ENCODE measurements at regions not wholly inside any gene's neighbourhood (a gene's known extent, or its start where the extent isn't known, plus 50 kb on each side); places are given as distances from the start of the nearest gene placed in this dataset.

GRCh38 chr6:137734005-137734874, 132.8 kb upstream of the TNFAIP3 start:
- DNase-seq (ENCODE audit: low spot score) = no peak

GRCh38 chr6:137734875-137735182, 132.2 kb upstream of the TNFAIP3 start:
- no peak for DNase-seq (ENCODE audit: low spot score)

DNA sequence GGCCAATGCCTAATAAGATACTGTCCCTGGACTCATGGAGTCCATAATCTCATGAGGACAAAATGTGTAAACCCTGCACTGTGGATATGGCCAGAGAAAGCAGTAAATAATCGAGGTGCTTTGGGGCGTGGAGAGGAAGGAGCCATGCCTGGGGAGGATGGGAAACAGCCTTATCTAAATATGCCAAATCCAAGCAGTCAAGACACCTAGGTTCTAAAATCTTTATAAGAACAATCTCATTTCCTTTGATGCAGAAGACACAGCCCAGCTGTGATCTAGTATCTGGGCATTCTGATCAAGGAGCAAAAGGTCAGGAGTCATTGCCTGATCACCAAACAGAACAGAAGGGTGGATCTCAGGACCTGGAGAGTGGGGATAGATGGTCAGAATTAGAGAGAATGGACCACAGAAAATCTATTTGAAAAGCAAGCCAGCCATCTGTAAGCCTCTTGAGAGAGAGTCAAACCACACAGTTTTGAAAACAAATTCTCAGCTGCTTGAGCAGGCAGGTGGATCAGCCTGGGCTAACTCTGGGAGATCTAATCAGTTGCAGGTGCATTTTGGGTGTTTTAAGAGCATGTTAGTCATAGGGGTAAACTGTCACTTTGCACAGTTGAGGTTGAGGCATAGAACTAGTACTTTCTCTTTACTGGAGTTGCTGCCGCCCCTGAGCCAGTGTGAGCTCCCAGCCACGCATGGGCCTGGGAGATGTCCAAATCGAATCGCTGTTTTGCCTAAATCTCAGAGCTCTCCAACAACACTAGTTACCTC, 130.8 kb upstream of the TNFAIP3 start:
- DNase-seq (ENCODE audit: low spot score) = no peak

- no peak for DNase-seq (ENCODE audit: low spot score)
Observed at GRCh38 chr6:137736911-137737310, 130.1 kb upstream of the TNFAIP3 start.

DNA sequence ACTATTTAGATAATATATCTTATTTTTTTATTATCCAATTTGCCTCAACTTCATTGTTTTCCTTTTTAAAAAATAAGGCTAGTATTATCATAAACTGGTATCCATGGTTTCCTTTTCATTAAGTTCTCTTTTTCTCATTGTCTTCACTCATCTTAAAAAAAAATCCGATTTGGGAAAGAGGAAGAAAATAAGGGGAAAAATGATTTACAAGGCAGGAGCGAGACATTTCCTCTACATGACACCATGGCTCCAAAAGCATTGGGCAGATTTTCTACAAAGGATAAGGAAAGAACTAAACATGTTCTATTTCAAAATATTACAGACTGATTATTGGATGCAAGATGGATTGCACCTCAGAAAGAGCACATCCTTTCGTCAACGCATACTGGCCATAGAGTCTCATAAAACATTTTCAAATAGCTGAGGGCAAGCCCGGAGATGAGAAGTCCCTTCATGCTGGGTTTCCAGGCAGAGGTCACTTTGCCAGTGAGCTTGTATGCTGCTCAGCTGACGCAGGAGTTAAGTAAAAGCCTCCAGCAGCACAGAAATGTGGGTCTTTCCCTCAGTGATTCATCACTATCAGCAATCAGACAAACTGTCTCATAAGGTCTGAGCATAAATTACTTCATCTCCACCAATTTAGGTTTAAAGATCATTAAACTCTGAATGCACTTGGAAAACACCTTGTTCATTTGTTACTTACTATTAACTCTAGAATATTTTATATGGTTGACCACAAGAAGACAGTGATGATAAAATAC, 129.0 kb upstream of the TNFAIP3 start:
- DNase-seq (ENCODE audit: low spot score) = no peak

DNA sequence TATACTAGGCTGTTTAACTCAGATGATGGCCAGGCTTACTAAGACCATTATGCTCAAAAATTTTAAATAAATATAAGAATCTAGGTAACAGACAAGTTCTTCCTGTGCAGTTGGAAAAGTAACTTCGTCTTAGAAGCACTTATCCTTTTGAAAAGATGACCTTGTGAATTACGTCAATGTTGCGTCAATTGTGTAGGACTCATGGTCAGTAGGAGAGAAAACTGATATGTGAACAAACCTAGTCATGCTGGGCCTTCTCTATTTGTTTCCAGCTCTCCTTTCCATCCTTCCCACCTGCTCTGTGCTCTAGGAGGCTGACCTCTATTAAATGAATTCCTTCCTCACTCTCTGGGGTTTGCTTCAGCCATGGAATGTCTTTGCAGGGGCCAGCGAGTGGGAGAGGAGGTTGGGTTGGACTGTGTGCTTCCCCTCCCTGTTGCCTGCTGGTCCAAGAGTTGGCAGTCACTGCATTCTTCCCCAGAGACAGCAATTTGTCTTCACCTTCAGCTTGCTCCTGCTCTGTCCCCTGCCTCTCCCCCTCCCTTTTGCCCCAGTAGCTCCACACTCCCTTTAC, 128.0 kb upstream of the TNFAIP3 start:
- no peak for DNase-seq (ENCODE audit: low spot score)

GRCh38 chr6:137739544-137739943, 127.5 kb upstream of the TNFAIP3 start:
- DNase-seq (ENCODE audit: low spot score) = no peak

DNA sequence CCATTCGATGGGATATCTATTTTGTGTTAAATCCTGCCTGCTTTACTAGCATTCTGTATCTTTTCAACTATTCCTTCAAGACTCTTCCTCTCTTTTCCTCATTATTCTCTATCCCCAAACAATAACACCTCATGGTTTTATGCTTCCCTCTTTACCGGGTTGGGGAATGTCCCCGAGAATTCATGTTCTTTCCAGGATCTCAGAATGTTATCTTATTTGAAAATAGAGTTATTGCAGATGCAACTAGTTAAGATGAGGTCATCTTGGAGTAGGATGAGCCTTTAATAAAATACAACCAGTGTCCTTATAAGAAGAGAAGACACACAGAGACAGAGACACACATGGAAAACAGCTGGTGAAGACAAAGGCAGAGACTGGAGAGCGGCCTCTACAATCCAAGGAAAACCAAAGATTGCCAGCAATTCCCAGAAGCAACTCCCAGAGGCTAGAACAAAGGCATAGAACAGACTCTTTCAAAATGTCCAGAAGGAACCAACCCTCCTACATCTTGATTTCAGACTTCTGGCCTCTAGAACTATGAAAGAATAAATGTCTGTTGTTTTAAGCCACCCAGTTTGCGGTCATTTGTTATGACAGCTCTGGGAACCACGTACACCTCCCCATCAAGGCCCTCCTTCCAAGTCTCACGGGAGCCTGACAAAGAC, 126.8 kb upstream of the TNFAIP3 start:
- no peak for DNase-seq (ENCODE audit: low spot score)

DNA sequence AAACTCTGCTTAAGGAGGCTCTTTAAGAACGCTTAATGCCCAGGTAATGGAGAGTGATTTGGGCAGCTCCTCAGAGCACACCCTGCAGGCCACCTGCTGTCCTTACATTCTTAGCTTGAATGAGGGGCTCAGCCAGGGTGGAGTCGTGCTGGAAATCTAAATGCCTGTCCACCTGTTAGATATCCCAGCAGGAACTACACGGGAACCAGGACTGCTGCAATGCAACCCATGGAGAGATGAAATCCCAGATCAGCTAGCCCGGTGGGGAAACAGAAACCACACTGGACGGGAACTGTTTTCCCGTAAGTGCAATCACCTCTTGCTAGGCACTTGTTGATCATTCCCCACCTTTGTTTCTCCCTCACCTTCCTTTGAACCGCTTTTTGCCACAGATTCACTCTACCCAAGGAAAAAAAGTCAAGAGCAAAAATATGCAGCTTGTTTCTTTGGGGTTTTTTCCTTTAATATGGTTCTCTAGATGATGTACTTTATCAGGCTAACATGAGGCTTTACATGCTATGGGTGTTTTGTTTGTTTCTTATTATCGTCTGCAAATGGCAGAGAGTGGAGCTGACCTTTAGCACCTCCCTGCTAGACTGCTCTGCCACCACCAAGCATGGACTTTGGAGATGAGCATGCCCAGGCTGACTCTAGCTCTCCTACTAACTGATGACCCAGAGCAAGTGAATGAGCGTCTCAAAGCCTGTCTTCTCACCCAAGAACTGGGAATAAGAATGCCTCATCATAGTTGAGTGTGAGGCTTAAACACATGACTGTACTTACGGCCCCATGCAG, 125.9 kb upstream of the TNFAIP3 start:
- DNase-seq (ENCODE audit: low spot score) = no peak

GRCh38 chr6:137743493-137743892, 123.6 kb upstream of the TNFAIP3 start:
- no peak for DNase-seq (ENCODE audit: low spot score)

DNA sequence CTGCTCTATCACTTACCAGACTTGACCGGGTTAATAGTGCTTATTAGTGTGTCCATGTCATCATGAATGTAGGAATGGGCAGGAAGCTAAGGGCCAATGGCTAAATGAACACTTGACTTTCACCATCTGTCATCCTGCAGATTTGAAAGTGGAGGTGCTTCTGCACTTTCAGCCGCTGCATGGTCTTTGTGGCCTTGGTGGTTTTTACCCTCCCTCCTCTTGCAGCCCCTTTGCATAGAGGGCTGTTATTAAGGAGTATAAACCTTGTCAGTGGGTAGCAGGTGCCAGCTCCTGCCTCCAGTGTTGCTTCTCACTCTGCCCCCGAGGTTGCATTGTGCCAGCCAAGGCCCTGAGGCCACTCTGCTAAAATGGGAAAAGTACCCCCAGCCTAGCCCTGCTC, 122.2 kb upstream of the TNFAIP3 start:
- DNase-seq (ENCODE audit: low spot score) = no peak

DNA sequence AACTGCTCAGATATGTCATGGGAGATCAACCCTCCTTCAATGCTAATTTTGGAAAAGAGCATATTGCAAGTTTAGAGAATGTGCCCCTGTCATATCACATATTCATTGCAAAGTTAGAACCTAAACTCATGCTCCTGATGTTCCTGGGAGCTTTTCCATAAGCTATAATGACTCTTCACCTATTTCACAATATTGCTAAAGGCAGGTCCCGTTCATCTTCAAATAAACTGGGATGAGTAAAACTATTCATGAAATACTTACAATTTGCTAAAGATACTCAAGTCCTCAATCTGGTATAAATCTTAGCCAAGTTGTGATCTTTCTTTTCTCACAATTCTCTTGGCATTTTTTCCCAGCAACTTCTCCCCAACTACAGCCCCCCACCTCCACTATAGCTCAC, 121.7 kb upstream of the TNFAIP3 start:
- no peak for DNase-seq (ENCODE audit: low spot score)

DNA sequence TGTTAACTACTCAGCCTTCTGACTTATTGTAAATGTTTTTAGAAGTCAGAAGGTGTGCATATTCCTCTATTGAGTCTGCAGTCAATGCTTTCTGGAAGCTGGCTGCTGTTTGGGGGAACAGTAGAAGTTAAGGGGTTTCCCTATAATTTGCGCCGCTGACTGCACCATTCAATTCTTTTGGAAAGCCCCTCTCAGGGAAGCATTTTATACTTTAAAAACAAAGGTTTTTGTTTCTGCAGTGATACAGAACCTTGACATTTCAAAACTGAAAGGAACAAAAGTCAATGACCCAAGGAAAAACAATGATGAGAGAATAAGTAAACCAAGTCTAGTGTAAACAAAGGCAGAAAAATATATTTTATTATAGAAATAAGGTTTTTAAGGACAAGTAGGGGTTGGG, 120.8 kb upstream of the TNFAIP3 start:
- DNase-seq (ENCODE audit: low spot score) = no peak

GRCh38 chr6:137749696-137750211, 117.3 kb upstream of the TNFAIP3 start:
- DNase-seq (ENCODE audit: low spot score) = no peak

DNA sequence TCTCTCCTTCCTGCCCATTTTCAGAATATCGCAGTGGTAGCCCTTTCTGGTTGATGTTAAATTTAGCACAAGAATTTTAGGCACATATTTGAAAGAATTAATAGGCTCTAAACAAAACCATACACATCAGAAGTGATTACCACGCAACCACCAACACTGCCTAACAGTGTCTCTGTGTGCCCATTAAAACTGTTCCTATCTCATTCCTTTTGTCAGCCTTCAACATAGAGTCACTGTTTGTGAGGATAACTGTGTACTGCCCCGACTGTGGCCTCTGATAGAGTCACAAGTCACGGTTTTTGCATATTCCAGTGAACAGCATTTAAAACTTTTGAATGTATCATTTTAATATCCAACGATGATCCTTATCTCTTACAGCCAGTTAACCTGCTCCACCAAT, 116.8 kb upstream of the TNFAIP3 start:
- no peak for DNase-seq (ENCODE audit: low spot score)

- DNase-seq (ENCODE audit: low spot score) = no peak
Observed at GRCh38 chr6:137751768-137752560, 115.1 kb upstream of the TNFAIP3 start.

GRCh38 chr6:137754366-137754765, 112.7 kb upstream of the TNFAIP3 start:
- DNase-seq (ENCODE audit: low spot score) = no peak

GRCh38 chr6:137754866-137755265, 112.2 kb upstream of the TNFAIP3 start:
- no peak for DNase-seq (ENCODE audit: low spot score)

- no peak for DNase-seq (ENCODE audit: low spot score)
Observed at GRCh38 chr6:137755284-137755683, 111.8 kb upstream of the TNFAIP3 start.

DNA sequence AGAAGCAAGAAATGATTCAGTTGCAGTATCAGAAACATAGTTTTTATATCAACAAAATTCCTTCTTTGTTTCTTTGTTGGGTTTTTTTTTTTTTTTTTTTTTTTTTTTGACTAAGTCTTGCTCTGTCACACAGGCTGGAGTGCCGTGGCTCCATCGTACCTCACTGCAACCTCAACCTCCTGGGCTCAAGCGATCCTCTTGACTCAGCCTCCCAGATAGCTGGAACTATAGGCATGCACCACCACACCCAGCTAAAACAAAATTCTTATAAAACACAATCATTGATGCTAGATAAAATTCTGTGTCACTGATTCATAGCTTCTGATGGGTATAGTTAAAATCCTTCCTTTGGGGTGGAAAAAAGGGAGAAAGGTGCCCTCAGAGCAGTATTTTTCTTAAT, 110.3 kb upstream of the TNFAIP3 start:
- DNase-seq (ENCODE audit: low spot score) = no peak
